HepG2 (cell line): ENCODE measurements at regions not wholly inside any gene's neighbourhood (a gene's known extent, or its start where the extent isn't known, plus 50 kb on each side); places are given as distances from the start of the nearest gene placed in this dataset.

Experiments
- ATAC-seq: fragments of 200-7000 bp; cut with Tn5 transposase; 3 replicates; pipeline ENCODE4 v1.9.1; 2020; ENCODE audit warnings: mild to moderate bottlenecking, moderate library complexity
- BruUV-seq: library from RNA; stranded (reverse); fragments of 400-500 nt; replicated peaks from 2 replicates; lab custom pipeline; 2021; lab: Mats Ljungman, UMichigan
- CTCF ChIA-PET: fragments of 300-600 bp; formaldehyde crosslinking; extraction: SDS; loops from one replicate; lab custom pipeline; 2021; ENCODE audit warnings: low total read pairs, inconsistent platforms, low intra/inter-chr PET ratio; lab: Yijun Ruan, JAX
- POLR2A ChIA-PET: fragments of 350-600 bp; sonication (Branson Sonifier 250); formaldehyde crosslinking; loops from one replicate; lab custom pipeline; 2020; ENCODE audit warnings: antibody characterized with exemption, inconsistent platforms; lab: Yijun Ruan, JAX
- DNase-seq: peaks from one replicate; pipeline ENCODE4 v3.0.0-alpha.2; 2015; ENCODE audit warnings: low spot score
- FAIRE-seq: peaks from 3 replicates; lab custom pipeline; 2011; peaks lifted over from hg19 to GRCh38; lab: Jason Lieb, UNC
- H2AFZ ChIP-seq: one replicate; pipeline ENCODE4 v1.6.1; 2011; ENCODE audit warnings: low read length, inconsistent platforms
- H3K27ac ChIP-seq: fragments of 300-600 bp; 3 replicates; pipeline ENCODE4 v1.8.0; 2011; ENCODE audit warnings: mixed run types, mild to moderate bottlenecking, mixed read lengths, low read length, inconsistent platforms; ENCODE audit not compliant: insufficient read depth; ENCODE audit errors: extremely low read length
- H3K27me3 ChIP-seq, 2 experiments: fragments of 200-600 bp in 1 of 2; 2 replicates in 1 of 2; 3 replicates in 1 of 2; pipeline versions ENCODE4 v1.6.0 to v1.8.0; 2011; ENCODE audit warnings: low read length in 2 of 2, mild to moderate bottlenecking in 2 of 2, moderate library complexity in 2 of 2, inconsistent platforms in 1 of 2; ENCODE audit not compliant: insufficient read depth in 2 of 2, control insufficient read depth in 1 of 2
- H3K36me3 ChIP-seq, 2 experiments: fragments of 200-600 bp in 1 of 2; replicated peaks in 1 of 2; 2 replicates in 1 of 2; 3 replicates in 1 of 2; pipeline versions ENCODE4 v1.5.1 to v1.8.0; 2011; ENCODE audit warnings: low read length in 2 of 2, inconsistent platforms in 1 of 2; ENCODE audit not compliant: insufficient read depth in 2 of 2, control insufficient read depth in 1 of 2
- H3K4me1 ChIP-seq: 2 replicates; pipeline ENCODE4 v1.5.1; 2012; ENCODE audit warnings: low read length, inconsistent platforms; ENCODE audit not compliant: insufficient read depth
- H3K4me2 ChIP-seq: 2 replicates; pipeline ENCODE4 v1.6.0; 2011; ENCODE audit warnings: low read depth, low read length, inconsistent platforms
- H3K4me3 ChIP-seq, 3 experiments: fragments of 200-600 bp in 1 of 3; sonication (generic), shearing (Covaris generic) in 1 of 3; replicated peaks in 1 of 3; 2 replicates each; pipeline ENCODE4 v1.5.1; 2011 to 2016; ENCODE audit warnings: low read length in 3 of 3, inconsistent platforms in 2 of 3, low read depth in 2 of 3, mild to moderate bottlenecking in 2 of 3, control low read depth in 1 of 3, mixed read lengths in 1 of 3; ENCODE audit not compliant: insufficient read depth in 1 of 3
- H3K79me2 ChIP-seq: one replicate; pipeline ENCODE4 v1.6.1; 2011; ENCODE audit warnings: low read length, inconsistent platforms; ENCODE audit not compliant: insufficient read depth
- H3K9ac ChIP-seq: 2 replicates; pipeline ENCODE4 v1.6.0; 2011; ENCODE audit warnings: mild to moderate bottlenecking, low read depth, low read length, inconsistent platforms; ENCODE audit not compliant: insufficient read depth
- H3K9me3 ChIP-seq: 2 replicates; pipeline ENCODE4 v1.5.1; 2012; ENCODE audit warnings: mild to moderate bottlenecking, low read length
- H4K20me1 ChIP-seq: 2 replicates; pipeline ENCODE4 v1.6.0; 2011; ENCODE audit warnings: inconsistent platforms, mild to moderate bottlenecking, low read length, moderate library complexity; ENCODE audit not compliant: insufficient read depth
- ATM ChIP-seq: fragments of 450-650 bp; IDR thresholded peaks from 2 replicates; pipeline ENCODE4 v1.7.1; 2017; ENCODE audit warnings: mild to moderate bottlenecking, borderline replicate concordance
- DMAP1 ChIP-seq: IDR thresholded peaks from 2 replicates; pipeline ENCODE4 v1.6.1; 2016
- LCORL ChIP-seq, 2 experiments: fragments of 450-650 bp in 1 of 2; sonication (generic) in 1 of 2; formaldehyde crosslinking in 1 of 2; IDR thresholded peaks; 2 replicates each; pipeline versions ENCODE4 v1.5.0 to v1.6.1; 2017 to 2020; ENCODE audit warnings: antibody characterized with exemption in 1 of 2, missing genetic modification reagents in 1 of 2
- ZMYM4 ChIP-seq: sonication (generic); formaldehyde crosslinking; IDR thresholded peaks from 2 replicates; pipeline ENCODE4 v1.8.1; 2023; ENCODE audit warnings: mild to moderate bottlenecking, missing genetic modification reagents
- ZNF282 ChIP-seq: fragments of 450-650 bp; IDR thresholded peaks from 2 replicates; pipeline ENCODE4 v1.6.1; 2018; ENCODE audit not compliant: partially characterized antibody
- ZNF3 ChIP-seq: IDR thresholded peaks from 2 replicates; pipeline ENCODE4 v1.7.0; 2017; ENCODE audit warnings: inconsistent platforms
- whole genome bisulfite sequencing: methylation state at CpG from one replicate; pipeline ENCODE4 v1.1.6; 2017; ENCODE audit warnings: low lambda C conversion rate; 5-methylcytosine and 5-hydroxymethylcytosine counted together
- in situ Hi-C: cut with HindIII; loops from 2 replicates; pipeline ENCODE4 v1.10.0; 2017; ENCODE audit warnings: low pct_unique_long_range_greater_than_20kb; ENCODE audit not compliant: extremely low pct_ligation_motif_present
- intact Hi-C: fragments of 100-400 bp; cut with micrococcal nuclease; formaldehyde crosslinking; loops from one replicate; pipeline ENCODE4 v1.10.0; 2022; ENCODE audit not compliant: unreplicated experiment
- TF ChIP-seq, protein P1 (sequence below), 2 experiments: sonication (generic) in 1 of 2; formaldehyde crosslinking in 1 of 2; IDR thresholded peaks; 2 replicates each; pipeline versions ENCODE4 v1.4.0 to v1.6.1; 2016 to 2020; ENCODE audit warnings: borderline replicate concordance in 1 of 2, low read depth in 1 of 2, mild to moderate bottlenecking in 1 of 2, missing genetic modification reagents in 1 of 2
- TF ChIP-seq, protein P2 (sequence below): sonication (generic); formaldehyde crosslinking; IDR thresholded peaks from 2 replicates; pipeline ENCODE4 v1.5.1; 2020; ENCODE audit warnings: mild to moderate bottlenecking, moderate library complexity, missing genetic modification reagents
- TF ChIP-seq, protein P3 (sequence below): sonication (generic); formaldehyde crosslinking; IDR thresholded peaks from 2 replicates; pipeline ENCODE4 v1.4.0; 2020; ENCODE audit warnings: missing genetic modification reagents, borderline replicate concordance

DNA sequence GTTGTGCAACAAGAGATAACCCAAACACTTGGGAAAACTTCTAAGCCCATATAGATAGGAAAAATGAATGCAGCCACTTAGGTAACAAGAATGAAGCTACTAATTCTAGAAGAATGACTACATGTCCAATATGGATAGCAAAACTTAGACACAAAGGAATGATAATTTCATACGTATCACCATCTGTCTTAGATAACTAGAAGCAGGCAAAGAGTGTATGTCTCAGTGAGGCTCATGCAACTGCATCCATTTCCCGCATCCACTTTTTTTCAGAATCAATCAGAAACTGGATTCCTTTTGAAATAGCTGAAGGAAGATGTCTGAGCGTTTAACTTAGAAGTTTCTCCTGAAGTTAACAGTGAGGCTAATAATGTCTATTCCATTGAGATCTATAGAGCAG is 408.7 kb upstream of the PITX2 start:
- no peaks in the 10 kb centered on the region for H3K79me2 ChIP-seq
- FAIRE-seq (no peak), ATAC-seq (no peak), DNase-seq (no peak)
- H3K9ac ChIP-seq: no peak overlapping the region
- no TSS peak for BruUV-seq
- no peak for TF ChIP-seq DMAP1 (CRISPR knock-in tag)
- no peak for TF ChIP-seq ATM
- TF ChIP-seq, protein P1, sequence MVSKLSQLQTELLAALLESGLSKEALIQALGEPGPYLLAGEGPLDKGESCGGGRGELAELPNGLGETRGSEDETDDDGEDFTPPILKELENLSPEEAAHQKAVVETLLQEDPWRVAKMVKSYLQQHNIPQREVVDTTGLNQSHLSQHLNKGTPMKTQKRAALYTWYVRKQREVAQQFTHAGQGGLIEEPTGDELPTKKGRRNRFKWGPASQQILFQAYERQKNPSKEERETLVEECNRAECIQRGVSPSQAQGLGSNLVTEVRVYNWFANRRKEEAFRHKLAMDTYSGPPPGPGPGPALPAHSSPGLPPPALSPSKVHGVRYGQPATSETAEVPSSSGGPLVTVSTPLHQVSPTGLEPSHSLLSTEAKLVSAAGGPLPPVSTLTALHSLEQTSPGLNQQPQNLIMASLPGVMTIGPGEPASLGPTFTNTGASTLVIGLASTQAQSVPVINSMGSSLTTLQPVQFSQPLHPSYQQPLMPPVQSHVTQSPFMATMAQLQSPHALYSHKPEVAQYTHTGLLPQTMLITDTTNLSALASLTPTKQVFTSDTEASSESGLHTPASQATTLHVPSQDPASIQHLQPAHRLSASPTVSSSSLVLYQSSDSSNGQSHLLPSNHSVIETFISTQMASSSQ (IDR thresholded peaks at IDR 0.05; ENCODE audit: low read depth): no peak
- TF ChIP-seq, protein P1 (CRISPR knock-in tag; IDR thresholded peaks at IDR 0.05; ENCODE audit: borderline replicate concordance): no peak
- no peak for TF ChIP-seq LCORL (IDR thresholded peaks at IDR 0.05)
- TF ChIP-seq LCORL (CRISPR knock-in tag; IDR thresholded peaks at IDR 0.05): no peak
- TF ChIP-seq, protein P2, sequence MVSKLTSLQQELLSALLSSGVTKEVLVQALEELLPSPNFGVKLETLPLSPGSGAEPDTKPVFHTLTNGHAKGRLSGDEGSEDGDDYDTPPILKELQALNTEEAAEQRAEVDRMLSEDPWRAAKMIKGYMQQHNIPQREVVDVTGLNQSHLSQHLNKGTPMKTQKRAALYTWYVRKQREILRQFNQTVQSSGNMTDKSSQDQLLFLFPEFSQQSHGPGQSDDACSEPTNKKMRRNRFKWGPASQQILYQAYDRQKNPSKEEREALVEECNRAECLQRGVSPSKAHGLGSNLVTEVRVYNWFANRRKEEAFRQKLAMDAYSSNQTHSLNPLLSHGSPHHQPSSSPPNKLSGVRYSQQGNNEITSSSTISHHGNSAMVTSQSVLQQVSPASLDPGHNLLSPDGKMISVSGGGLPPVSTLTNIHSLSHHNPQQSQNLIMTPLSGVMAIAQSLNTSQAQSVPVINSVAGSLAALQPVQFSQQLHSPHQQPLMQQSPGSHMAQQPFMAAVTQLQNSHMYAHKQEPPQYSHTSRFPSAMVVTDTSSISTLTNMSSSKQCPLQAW: no peak
- TF ChIP-seq ZMYM4 (CRISPR knock-in tag): no peak
- no peak for TF ChIP-seq ZNF282
- TF ChIP-seq, protein P3, sequence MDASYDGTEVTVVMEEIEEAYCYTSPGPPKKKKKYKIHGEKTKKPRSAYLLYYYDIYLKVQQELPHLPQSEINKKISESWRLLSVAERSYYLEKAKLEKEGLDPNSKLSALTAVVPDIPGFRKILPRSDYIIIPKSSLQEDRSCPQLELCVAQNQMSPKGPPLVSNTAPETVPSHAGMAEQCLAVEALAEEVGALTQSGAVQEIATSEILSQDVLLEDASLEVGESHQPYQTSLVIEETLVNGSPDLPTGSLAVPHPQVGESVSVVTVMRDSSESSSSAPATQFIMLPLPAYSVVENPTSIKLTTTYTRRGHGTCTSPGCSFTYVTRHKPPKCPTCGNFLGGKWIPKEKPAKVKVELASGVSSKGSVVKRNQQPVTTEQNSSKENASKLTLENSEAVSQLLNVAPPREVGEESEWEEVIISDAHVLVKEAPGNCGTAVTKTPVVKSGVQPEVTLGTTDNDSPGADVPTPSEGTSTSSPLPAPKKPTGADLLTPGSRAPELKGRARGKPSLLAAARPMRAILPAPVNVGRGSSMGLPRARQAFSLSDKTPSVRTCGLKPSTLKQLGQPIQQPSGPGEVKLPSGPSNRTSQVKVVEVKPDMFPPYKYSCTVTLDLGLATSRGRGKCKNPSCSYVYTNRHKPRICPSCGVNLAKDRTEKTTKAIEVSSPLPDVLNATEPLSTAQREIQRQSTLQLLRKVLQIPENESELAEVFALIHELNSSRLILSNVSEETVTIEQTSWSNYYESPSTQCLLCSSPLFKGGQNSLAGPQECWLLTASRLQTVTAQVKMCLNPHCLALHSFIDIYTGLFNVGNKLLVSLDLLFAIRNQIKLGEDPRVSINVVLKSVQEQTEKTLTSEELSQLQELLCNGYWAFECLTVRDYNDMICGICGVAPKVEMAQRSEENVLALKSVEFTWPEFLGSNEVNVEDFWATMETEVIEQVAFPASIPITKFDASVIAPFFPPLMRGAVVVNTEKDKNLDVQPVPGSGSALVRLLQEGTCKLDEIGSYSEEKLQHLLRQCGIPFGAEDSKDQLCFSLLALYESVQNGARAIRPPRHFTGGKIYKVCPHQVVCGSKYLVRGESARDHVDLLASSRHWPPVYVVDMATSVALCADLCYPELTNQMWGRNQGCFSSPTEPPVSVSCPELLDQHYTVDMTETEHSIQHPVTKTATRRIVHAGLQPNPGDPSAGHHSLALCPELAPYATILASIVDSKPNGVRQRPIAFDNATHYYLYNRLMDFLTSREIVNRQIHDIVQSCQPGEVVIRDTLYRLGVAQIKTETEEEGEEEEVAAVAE (CRISPR knock-in tag): no peak
- TF ChIP-seq ZNF3 (CRISPR knock-in tag): no peak
- no peaks in the 10 kb centered on the region for H3K36me3 ChIP-seq
- no peaks in the 10 kb centered on the region for H3K4me1 ChIP-seq
- H3K4me2 ChIP-seq: no peak overlapping the region
- H3K9me3 ChIP-seq: no peaks in the 10 kb centered on the region
- no peak overlapping the region for H2AFZ ChIP-seq
- no peak overlapping the region for H3K4me3 ChIP-seq
- ChIA-PET CTCF (no interaction called here), POLR2A (no interaction called here)
- intact Hi-C loops (no loop called here), in situ Hi-C loops (no loop called here)
- no peak overlapping the region for H3K27ac ChIP-seq
- no peaks in the 10 kb centered on the region; a peak in 1 of 5 replicates for H3K27me3 ChIP-seq
- no peaks in the 10 kb centered on the region for H4K20me1 ChIP-seq
- WGBS: 29% methylated on average over 3 of the region's 3 CpGs
